ENCODE measurements at regions not wholly inside any gene's neighbourhood (a gene's known extent, or its start where the extent isn't known, plus 50 kb on each side); places are given as distances from the start of the nearest gene placed in this dataset.

- ChIA-PET CTCF (interaction anchor here (0.6 to 2.2 kb wide), 21 partner anchors 9 to 278 kb away, joined by 3 to 11 read pairs (median 4); no protein-coding TSS in a partner anchor), POLR2A (no interaction called here)
- no peak for TF ChIP-seq CTCF (IDR thresholded peaks at IDR 0.05; ENCODE audit: control extremely low read depth, extremely low read depth, low read depth, missing control alignments)
- no peak for DNase-seq (ENCODE audit: extremely low spot score)
Measured at GRCh38 chr7:17063045-17063383, 181.2 kb upstream of the AGR3 start.

DNA sequence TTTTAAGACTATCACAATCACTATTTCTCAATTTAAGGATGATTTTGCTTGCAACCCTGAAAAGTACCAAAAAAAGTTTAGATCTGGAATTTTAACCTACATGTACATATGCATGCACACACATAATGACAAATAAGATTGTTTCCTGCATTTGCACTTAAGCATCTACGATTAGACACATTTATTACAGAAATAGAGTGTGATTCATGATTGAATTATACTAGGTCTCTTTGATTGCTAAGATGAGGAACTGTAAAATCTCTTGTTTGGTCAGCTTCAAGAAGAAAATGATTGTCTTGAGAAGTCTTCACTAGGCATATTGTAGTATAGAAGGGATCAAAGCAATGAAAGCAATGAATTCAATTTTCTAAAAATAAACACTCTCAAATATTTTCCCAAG is 185.9 kb upstream of the AGR3 start:
- DNase-seq (ENCODE audit: extremely low spot score), result no peak
- no peak for TF ChIP-seq CTCF (IDR thresholded peaks at IDR 0.05; ENCODE audit: control extremely low read depth, extremely low read depth, low read depth, missing control alignments)
- POLR2A ChIA-PET, result no interaction called here
- CTCF ChIA-PET, result no interaction called here

GRCh38 chr7:17069146-17069545 is 187.4 kb upstream of the AGR3 start:
- ChIA-PET POLR2A (no interaction called here), CTCF (interaction anchor here (1.0 to 1.5 kb wide), 3 partner anchors 39 to 90 kb away, joined by 3 to 6 read pairs (median 3); no protein-coding TSS in a partner anchor)
- no peak for TF ChIP-seq CTCF (IDR thresholded peaks at IDR 0.05; ENCODE audit: control extremely low read depth, extremely low read depth, low read depth, missing control alignments)
- DNase-seq (ENCODE audit: extremely low spot score), result peak; percentile 32

DNA sequence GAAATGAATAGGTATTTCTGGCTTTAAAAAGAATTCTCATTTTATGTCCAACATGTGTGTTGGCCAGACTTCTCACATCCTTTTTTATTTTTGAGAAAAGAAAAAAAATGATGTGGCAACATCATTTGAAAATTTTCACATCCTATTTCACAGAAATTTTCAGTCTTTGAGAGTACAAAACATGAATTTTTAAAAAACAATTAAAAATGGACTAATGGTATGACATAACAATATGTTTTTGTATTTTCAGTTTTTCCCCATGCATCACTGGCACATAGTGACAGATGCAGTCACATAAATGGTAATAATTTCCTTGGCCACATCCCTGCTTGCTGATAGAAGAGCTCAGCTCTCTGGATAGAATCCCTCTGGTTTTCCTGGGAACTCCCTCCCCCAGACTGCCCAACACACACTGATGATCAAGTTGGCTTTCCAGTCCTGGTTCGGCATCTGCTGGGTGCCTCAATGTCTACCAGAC is 188.5 kb upstream of the AGR3 start:
- ChIA-PET POLR2A (no interaction called here), CTCF (interaction anchor here (0.7 kb wide), 1 partner anchor 57 kb away, joined by 3 read pairs; no protein-coding TSS in a partner anchor)
- no peak for TF ChIP-seq CTCF (IDR thresholded peaks at IDR 0.05; ENCODE audit: control extremely low read depth, extremely low read depth, low read depth, missing control alignments)
- DNase-seq (ENCODE audit: extremely low spot score), result no peak

DNA sequence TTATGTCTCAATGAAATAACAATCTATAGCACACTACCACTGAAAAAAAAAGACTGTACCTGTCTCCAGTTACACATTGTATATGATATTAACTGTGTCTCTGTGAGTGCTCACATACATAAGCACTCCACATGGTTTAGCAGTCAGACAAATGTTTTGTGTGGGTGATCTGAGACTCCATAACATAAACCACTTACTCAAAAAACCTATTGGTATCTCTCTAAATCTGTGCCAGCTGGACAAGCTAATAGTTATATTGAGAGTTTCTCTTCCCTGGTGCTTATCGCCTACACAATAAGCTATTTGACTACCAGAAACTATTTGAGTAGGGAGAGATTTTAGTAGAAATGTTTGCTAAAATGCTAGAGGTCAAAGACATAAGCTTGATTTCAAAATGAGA is 190.1 kb upstream of the AGR3 start:
- no peak for TF ChIP-seq CTCF (IDR thresholded peaks at IDR 0.05; ENCODE audit: control extremely low read depth, extremely low read depth, low read depth, missing control alignments)
- ChIA-PET POLR2A (no interaction called here), CTCF (interaction anchor here (0.9 to 1.2 kb wide), 3 partner anchors 9 to 62 kb away, joined by 3 to 4 read pairs (median 3); no protein-coding TSS in a partner anchor)
- peak; percentile 15 for DNase-seq (ENCODE audit: extremely low spot score)

GRCh38 chr7:17075601-17076255 is 193.9 kb upstream of the AGR3 start:
- ChIA-PET POLR2A (interaction anchor here (0.5 kb wide), 1 partner anchor 879 kb away, joined by 3 read pairs; no protein-coding TSS in a partner anchor), CTCF (interaction anchor here (0.8 to 1.2 kb wide), 4 partner anchors 12 to 28 kb away, joined by 3 to 4 read pairs (median 3); no protein-coding TSS in a partner anchor)
- TF ChIP-seq CTCF (IDR thresholded peaks at IDR 0.05; ENCODE audit: control extremely low read depth, extremely low read depth, low read depth, missing control alignments), result no peak
- no peak for DNase-seq (ENCODE audit: extremely low spot score)
